ENCODE measurements at regions not wholly inside any gene's neighbourhood (a gene's known extent, or its start where the extent isn't known, plus 50 kb on each side); places are given as distances from the start of the nearest gene placed in this dataset.

- no peak overlapping the region for H3K4me3 ChIP-seq (ENCODE audit: low read length)
- TF ChIP-seq, protein P1, sequence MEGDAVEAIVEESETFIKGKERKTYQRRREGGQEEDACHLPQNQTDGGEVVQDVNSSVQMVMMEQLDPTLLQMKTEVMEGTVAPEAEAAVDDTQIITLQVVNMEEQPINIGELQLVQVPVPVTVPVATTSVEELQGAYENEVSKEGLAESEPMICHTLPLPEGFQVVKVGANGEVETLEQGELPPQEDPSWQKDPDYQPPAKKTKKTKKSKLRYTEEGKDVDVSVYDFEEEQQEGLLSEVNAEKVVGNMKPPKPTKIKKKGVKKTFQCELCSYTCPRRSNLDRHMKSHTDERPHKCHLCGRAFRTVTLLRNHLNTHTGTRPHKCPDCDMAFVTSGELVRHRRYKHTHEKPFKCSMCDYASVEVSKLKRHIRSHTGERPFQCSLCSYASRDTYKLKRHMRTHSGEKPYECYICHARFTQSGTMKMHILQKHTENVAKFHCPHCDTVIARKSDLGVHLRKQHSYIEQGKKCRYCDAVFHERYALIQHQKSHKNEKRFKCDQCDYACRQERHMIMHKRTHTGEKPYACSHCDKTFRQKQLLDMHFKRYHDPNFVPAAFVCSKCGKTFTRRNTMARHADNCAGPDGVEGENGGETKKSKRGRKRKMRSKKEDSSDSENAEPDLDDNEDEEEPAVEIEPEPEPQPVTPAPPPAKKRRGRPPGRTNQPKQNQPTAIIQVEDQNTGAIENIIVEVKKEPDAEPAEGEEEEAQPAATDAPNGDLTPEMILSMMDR (conservative IDR thresholded peaks at IDR 0.05; ENCODE audit: low read length) = no peak
- no peak for DNase-seq (ENCODE audit: low read depth)
Observed at GRCh38 chr10:117427356-117427755, 52.1 kb upstream of the PDZD8 start.

- DNase-seq (ENCODE audit: low read depth) = no peak
- TF ChIP-seq, protein P1 (conservative IDR thresholded peaks at IDR 0.05; ENCODE audit: low read length) = no peak
- no peak overlapping the region for H3K4me3 ChIP-seq (ENCODE audit: low read length)
Observed at GRCh38 chr10:117425974-117426566, 50.8 kb upstream of the PDZD8 start.

DNA sequence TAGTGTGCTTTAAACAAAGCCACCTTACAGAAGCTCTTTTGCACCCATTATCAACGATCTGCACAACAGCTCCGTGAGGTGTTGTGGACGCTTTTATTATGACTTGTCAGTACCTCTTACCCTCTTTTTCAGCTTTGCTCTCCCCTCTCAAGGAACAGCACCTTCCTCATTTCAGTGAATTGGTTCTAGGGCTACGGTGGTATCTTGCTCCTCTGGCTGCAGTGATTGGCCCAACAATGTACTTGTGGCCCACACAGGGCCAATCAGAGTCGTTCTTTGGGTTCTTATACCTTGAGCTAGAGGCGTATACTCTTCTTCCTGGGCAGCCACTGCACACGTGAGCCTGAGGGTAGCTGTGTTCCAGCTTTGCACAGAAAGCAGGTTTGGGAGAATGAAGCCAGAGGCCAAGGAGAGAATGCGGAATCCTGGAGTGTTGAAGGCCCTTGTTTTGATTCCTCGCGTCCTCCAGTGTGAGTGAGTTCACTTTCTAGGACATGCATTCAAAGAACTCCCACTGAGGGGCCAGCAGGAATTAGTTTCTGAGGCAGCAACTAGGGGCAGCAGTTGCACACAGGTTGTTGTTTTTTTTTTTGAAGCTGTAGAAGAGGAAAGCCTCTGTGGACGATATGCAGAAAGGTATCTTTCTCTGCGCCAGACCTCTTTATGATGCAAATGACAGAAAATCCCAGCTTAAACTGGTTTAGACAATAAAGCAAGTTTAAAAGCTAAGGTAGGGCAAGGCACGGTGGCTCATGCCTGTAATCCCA, 49.8 kb upstream of the PDZD8 start:
- H3K4me3 ChIP-seq (ENCODE audit: low read length) = no peak overlapping the region
- TF ChIP-seq, protein P1 (conservative IDR thresholded peaks at IDR 0.05; ENCODE audit: low read length) = no peak
- DNase-seq (ENCODE audit: low read depth) = no peak
